ENCODE measurements at regions not wholly inside any gene's neighbourhood (a gene's known extent, or its start where the extent isn't known, plus 50 kb on each side); places are given as distances from the start of the nearest gene placed in this dataset.

- Histone ChIP-seq H3K9ac (replicated peaks; ENCODE audit: extremely low read depth, insufficient read depth, low read length) (no peak overlapping the region), H3K4me1 (ENCODE audit: control insufficient read depth, extremely low read depth, insufficient read depth, low read length) (no peaks in the 10 kb centered on the region), H3K27me3 (ENCODE audit: control insufficient read depth in 2 of 2, insufficient read depth in 2 of 2, low read length in 2 of 2) (no peaks in the 10 kb centered on the region), H2AFZ (ENCODE audit: low read depth, low read length) (no peak overlapping the region), H3K9me1 (replicated peaks; ENCODE audit: control insufficient read depth, extremely low read depth, insufficient read depth, low read length) (no peaks in the 10 kb centered on the region), H3K36me3 (ENCODE audit: control insufficient read depth in 2 of 2, extremely low read depth in 1 of 2, insufficient read depth in 2 of 2, low read length in 2 of 2) (no peaks in the 10 kb centered on the region), H3K27ac (ENCODE audit: insufficient read depth, low read depth, low read length) (no peak overlapping the region), H3K9me3 (replicated peaks; ENCODE audit: control insufficient read depth, insufficient read depth, low read length) (no peaks in the 10 kb centered on the region), H3K4me3 (replicated peaks in 1 of 3; ENCODE audit: insufficient read depth in 1 of 3, low read depth in 1 of 3, low read length in 3 of 3) (no peak overlapping the region), H3K79me2 (ENCODE audit: control insufficient read depth, insufficient read depth, low read length) (no peaks in the 10 kb centered on the region), H3K4me2 (ENCODE audit: insufficient read depth, low read length) (no peak overlapping the region), H4K20me1 (replicated peaks; ENCODE audit: control insufficient read depth, extremely low read depth, insufficient read depth, low read length) (no peaks in the 10 kb centered on the region)
- intact Hi-C loops (cut with micrococcal nuclease) (no loop called here), dilution Hi-C loops (cut with MboI; ENCODE audit: extremely low pct_ligation_motif_present, low sequenced_read_pairs) (no loop called here)
- CTCF ChIA-PET = interaction anchor here (0.9 to 2.6 kb wide), 4 partner anchors 11 to 151 kb away, joined by 3 to 7 read pairs (median 3); partner anchors contain the start of gene TRIB2
- DNase-seq (ENCODE audit: low read depth, low spot score) = no peak
- FAIRE-seq = no peak
- POLR2A ChIA-PET = no interaction called here
- BruUV-seq (replicated peaks) = no TSS peak
- no peak for TF ChIP-seq GATA2 (IDR thresholded peaks at IDR 0.05; ENCODE audit: insufficient read depth, insufficient read length, low read depth, low read length)
Observed at GRCh38 chr2:12867631-12868287, 151.0 kb downstream of the TRIB2 start.

DNA sequence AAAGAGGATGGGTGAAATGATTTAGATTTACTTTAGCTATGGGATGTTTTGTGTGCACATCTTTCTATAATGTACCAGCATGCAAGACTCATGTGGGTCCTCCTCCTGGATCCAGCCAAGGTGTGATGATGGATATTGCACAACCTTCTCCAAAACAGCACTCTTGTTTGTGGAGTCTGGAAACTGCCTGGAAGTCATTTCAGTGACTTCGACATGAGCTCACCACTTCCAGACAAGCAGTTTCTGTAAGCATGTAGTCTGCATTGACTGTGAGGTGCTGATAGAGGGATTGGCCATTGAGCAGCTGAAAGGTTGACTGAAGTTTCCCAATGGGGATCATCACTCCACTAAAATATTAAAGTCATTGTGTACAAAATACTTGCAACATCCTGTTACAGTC is 154.0 kb downstream of the TRIB2 start:
- dilution Hi-C loops (cut with MboI; ENCODE audit: extremely low pct_ligation_motif_present, low sequenced_read_pairs) (no loop called here), intact Hi-C loops (cut with micrococcal nuclease) (no loop called here)
- Histone ChIP-seq H3K4me2 (ENCODE audit: insufficient read depth, low read length) (no peak overlapping the region), H3K79me2 (ENCODE audit: control insufficient read depth, insufficient read depth, low read length) (no peaks in the 10 kb centered on the region), H4K20me1 (replicated peaks; ENCODE audit: control insufficient read depth, extremely low read depth, insufficient read depth, low read length) (no peaks in the 10 kb centered on the region), H2AFZ (ENCODE audit: low read depth, low read length) (no peak overlapping the region), H3K36me3 (ENCODE audit: control insufficient read depth in 2 of 2, extremely low read depth in 1 of 2, insufficient read depth in 2 of 2, low read length in 2 of 2) (no peaks in the 10 kb centered on the region), H3K9ac (replicated peaks; ENCODE audit: extremely low read depth, insufficient read depth, low read length) (no peak overlapping the region), H3K4me3 (replicated peaks in 1 of 3; ENCODE audit: insufficient read depth in 1 of 3, low read depth in 1 of 3, low read length in 3 of 3) (no peak overlapping the region), H3K27ac (ENCODE audit: insufficient read depth, low read depth, low read length) (no peak overlapping the region), H3K9me3 (replicated peaks; ENCODE audit: control insufficient read depth, insufficient read depth, low read length) (no peaks in the 10 kb centered on the region), H3K27me3 (ENCODE audit: control insufficient read depth in 2 of 2, insufficient read depth in 2 of 2, low read length in 2 of 2) (no peaks in the 10 kb centered on the region), H3K4me1 (ENCODE audit: control insufficient read depth, extremely low read depth, insufficient read depth, low read length) (no peaks in the 10 kb centered on the region), H3K9me1 (replicated peaks; ENCODE audit: control insufficient read depth, extremely low read depth, insufficient read depth, low read length) (no peaks in the 10 kb centered on the region)
- FAIRE-seq (no peak), DNase-seq (ENCODE audit: low read depth, low spot score) (no peak)
- BruUV-seq (replicated peaks) = no TSS peak
- ChIA-PET POLR2A (no interaction called here), CTCF (interaction anchor here (1.4 to 1.8 kb wide), 2 partner anchors 9 to 115 kb away, joined by 3 read pairs; no protein-coding TSS in a partner anchor)
- TF ChIP-seq JUN (IDR thresholded peaks at IDR 0.05; ENCODE audit: borderline replicate concordance, insufficient read depth, insufficient read length, low read depth) (no peak), MYC (IDR thresholded peaks at IDR 0.05; ENCODE audit: low read depth, low read length) (no peak), GATA2 (IDR thresholded peaks at IDR 0.05; ENCODE audit: insufficient read depth, insufficient read length, low read depth, low read length) (no peak), POLR2AphosphoS5 (IDR thresholded peaks at IDR 0.05; ENCODE audit: insufficient read depth, low read depth, low read length) (no peak), EZH2 (IDR thresholded peaks at IDR 0.05; ENCODE audit: borderline replicate concordance, low read depth, low read length, severe bottlenecking) (no peak), POLR2A (IDR thresholded peaks at IDR 0.05; ENCODE audit: low read depth, low read length) (no peak), FOS (IDR thresholded peaks at IDR 0.05; ENCODE audit: borderline replicate concordance, insufficient read depth, low read length) (no peak)
- TF ChIP-seq, protein P1, sequence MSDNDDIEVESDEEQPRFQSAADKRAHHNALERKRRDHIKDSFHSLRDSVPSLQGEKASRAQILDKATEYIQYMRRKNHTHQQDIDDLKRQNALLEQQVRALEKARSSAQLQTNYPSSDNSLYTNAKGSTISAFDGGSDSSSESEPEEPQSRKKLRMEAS (IDR thresholded peaks at IDR 0.05; ENCODE audit: insufficient read depth, insufficient read length) = no peak
- TF ChIP-seq, protein P2, sequence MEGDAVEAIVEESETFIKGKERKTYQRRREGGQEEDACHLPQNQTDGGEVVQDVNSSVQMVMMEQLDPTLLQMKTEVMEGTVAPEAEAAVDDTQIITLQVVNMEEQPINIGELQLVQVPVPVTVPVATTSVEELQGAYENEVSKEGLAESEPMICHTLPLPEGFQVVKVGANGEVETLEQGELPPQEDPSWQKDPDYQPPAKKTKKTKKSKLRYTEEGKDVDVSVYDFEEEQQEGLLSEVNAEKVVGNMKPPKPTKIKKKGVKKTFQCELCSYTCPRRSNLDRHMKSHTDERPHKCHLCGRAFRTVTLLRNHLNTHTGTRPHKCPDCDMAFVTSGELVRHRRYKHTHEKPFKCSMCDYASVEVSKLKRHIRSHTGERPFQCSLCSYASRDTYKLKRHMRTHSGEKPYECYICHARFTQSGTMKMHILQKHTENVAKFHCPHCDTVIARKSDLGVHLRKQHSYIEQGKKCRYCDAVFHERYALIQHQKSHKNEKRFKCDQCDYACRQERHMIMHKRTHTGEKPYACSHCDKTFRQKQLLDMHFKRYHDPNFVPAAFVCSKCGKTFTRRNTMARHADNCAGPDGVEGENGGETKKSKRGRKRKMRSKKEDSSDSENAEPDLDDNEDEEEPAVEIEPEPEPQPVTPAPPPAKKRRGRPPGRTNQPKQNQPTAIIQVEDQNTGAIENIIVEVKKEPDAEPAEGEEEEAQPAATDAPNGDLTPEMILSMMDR (IDR thresholded peaks at IDR 0.05; ENCODE audit: extremely low read depth in 1 of 2, insufficient read depth in 1 of 2, low read depth in 1 of 2, low read length in 2 of 2) = no peak

All from endothelial cell of umbilical vein (primary cell).